NT2/D1 (cell line): ENCODE measurements at regions not wholly inside any gene's neighbourhood (a gene's known extent, or its start where the extent isn't known, plus 50 kb on each side); places are given as distances from the start of the nearest gene placed in this dataset.

ENCODE experiments used
- SUZ12 ChIP-seq: IDR thresholded peaks from 2 replicates; pipeline ENCODE4 v1.6.1; 2011; ENCODE audit not compliant: insufficient read length, insufficient read depth; ENCODE audit errors: extremely low read depth
- YY1 ChIP-seq: IDR thresholded peaks from 2 replicates; pipeline ENCODE4 v1.6.1; 2011; ENCODE audit not compliant: insufficient read length, insufficient read depth
- ZNF274 ChIP-seq: IDR thresholded peaks from 2 replicates; pipeline ENCODE4 v1.6.1; 2011; ENCODE audit warnings: mild to moderate bottlenecking, low read depth, low read length

DNA sequence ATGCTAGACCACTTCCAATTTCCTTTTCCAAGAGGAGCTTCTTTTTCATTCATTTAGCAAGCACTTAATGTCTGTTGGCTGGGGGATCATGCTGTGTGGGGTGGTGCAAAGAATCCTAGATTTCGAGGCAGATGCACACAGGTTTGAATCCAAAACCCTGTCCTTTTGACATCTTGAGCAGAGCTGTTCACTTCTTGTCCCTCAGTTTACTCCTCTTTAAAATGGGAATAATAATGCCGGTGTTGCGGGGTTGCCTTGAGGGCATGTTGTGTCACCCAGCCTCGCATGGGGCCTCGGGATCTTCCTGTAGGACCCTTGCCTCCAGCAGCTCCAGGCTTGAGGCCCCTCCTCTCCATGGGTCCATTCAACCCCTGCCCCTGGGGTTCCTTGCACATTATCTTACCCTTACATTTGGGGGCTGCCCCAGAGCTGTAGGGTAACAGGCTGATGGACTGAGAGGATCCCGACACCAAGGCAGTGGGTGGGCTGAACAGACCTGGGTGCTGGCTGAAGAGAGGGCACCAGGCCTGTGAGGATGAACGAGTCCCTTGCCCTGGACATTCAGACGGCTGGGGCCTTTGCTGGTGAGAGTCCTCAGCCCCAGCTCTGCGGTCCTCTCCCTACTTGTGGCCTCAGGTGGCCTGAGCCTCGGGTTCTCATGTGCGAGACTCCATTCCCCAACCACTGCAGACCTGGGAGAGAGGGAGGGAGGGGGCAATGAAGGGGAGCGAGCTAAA, 145.8 kb downstream of the BARX1 start:
- no peak for TF ChIP-seq SUZ12
- no peak for TF ChIP-seq YY1
- TF ChIP-seq ZNF274 = no peak
